ENCODE measurements at regions not wholly inside any gene's neighbourhood (a gene's known extent, or its start where the extent isn't known, plus 50 kb on each side); places are given as distances from the start of the nearest gene placed in this dataset.
"Not testable (repeated sequence)": the region's sequence is repeated elsewhere in the genome, so short reads cannot be mapped to it uniquely, and the experiment has no call there.

- TF ChIP-seq, protein P1, sequence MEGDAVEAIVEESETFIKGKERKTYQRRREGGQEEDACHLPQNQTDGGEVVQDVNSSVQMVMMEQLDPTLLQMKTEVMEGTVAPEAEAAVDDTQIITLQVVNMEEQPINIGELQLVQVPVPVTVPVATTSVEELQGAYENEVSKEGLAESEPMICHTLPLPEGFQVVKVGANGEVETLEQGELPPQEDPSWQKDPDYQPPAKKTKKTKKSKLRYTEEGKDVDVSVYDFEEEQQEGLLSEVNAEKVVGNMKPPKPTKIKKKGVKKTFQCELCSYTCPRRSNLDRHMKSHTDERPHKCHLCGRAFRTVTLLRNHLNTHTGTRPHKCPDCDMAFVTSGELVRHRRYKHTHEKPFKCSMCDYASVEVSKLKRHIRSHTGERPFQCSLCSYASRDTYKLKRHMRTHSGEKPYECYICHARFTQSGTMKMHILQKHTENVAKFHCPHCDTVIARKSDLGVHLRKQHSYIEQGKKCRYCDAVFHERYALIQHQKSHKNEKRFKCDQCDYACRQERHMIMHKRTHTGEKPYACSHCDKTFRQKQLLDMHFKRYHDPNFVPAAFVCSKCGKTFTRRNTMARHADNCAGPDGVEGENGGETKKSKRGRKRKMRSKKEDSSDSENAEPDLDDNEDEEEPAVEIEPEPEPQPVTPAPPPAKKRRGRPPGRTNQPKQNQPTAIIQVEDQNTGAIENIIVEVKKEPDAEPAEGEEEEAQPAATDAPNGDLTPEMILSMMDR (IDR thresholded peaks at IDR 0.05): not testable (repeated sequence)
- not testable (repeated sequence) for TF ChIP-seq POLR2A (IDR thresholded peaks at IDR 0.05)
Measured at GRCh38 chr10:70990156-70990555, 101.8 kb upstream of the PCBD1 start.
